GM13977 (cell line): ENCODE measurements at regions not wholly inside any gene's neighbourhood (a gene's known extent, or its start where the extent isn't known, plus 50 kb on each side); places are given as distances from the start of the nearest gene placed in this dataset.

ENCODE experiments used
- DNase-seq: peaks from one replicate; pipeline ENCODE4 v3.0.0; 2012; ENCODE audit warnings: low spot score
- CTCF ChIP-seq: IDR thresholded peaks from 2 replicates; pipeline ENCODE4 v1.5.1; 2012; ENCODE audit warnings: mild to moderate bottlenecking, control low read depth; ENCODE audit not compliant: insufficient read depth; ENCODE audit errors: extremely low read depth, missing control alignments
- in situ Hi-C: fragments of 300-500 bp; cut with MboI; formaldehyde crosslinking; loops from one replicate; pipeline ENCODE4 v1.12.0; 2022; ENCODE audit warnings: low sequenced_read_pairs, low pct_unique_long_range_greater_than_20kb, mixed read lengths, inconsistent platforms; ENCODE audit not compliant: unreplicated experiment

- no peak for TF ChIP-seq CTCF
- in situ Hi-C loops = no loop called here
- no peak for DNase-seq
Observed at GRCh38 chr14:97153527-97153926, 356.3 kb downstream of the VRK1 start.

GRCh38 chr14:97155320-97155719, 358.1 kb downstream of the VRK1 start:
- in situ Hi-C loops = no loop called here
- no peak for DNase-seq
- TF ChIP-seq CTCF = no peak

GRCh38 chr14:97155814-97156213, 358.6 kb downstream of the VRK1 start:
- no peak for TF ChIP-seq CTCF
- no peak for DNase-seq

GRCh38 chr14:97156705-97157104, 359.5 kb downstream of the VRK1 start:
- no peak for DNase-seq
- in situ Hi-C loops = no loop called here
- no peak for TF ChIP-seq CTCF

More at GRCh38 chr14:97155814-97156213, 358.6 kb downstream of the VRK1 start:
- in situ Hi-C loops = no loop called here

GRCh38 chr14:97158102-97158501, 360.9 kb downstream of the VRK1 start:
- in situ Hi-C loops = no loop called here
- no peak for TF ChIP-seq CTCF
- DNase-seq = no peak

- DNase-seq = no peak
- TF ChIP-seq CTCF = no peak
- in situ Hi-C loops = no loop called here
Observed at GRCh38 chr14:97159124-97159523, 361.9 kb downstream of the VRK1 start.

GRCh38 chr14:97162621-97163020, 365.4 kb downstream of the VRK1 start:
- in situ Hi-C loops = no loop called here
- no peak for DNase-seq
- TF ChIP-seq CTCF = no peak
